ENCODE measurements at regions not wholly inside any gene's neighbourhood (a gene's known extent, or its start where the extent isn't known, plus 50 kb on each side); places are given as distances from the start of the nearest gene placed in this dataset.

DNA sequence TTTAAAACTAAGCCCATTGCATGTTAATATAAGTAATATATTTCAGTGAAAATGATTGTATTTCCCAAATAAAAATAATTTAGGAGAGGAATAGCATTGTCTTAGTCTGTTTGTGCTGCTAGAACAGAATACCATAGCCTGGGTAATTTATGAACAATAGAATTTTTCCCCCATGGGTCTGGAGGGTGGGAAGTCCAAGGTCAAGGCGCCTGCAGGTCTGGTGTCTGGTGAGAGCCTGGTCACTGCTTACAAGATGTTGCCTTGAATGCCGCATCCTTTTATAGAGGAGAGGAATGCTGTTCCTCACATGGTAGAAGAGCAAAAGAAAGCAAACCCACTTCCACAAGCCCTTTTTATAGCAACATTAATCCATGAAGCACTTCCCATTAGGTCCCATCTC is 161.3 kb upstream of the ZFHX3 start:
- TF ChIP-seq, protein P1, sequence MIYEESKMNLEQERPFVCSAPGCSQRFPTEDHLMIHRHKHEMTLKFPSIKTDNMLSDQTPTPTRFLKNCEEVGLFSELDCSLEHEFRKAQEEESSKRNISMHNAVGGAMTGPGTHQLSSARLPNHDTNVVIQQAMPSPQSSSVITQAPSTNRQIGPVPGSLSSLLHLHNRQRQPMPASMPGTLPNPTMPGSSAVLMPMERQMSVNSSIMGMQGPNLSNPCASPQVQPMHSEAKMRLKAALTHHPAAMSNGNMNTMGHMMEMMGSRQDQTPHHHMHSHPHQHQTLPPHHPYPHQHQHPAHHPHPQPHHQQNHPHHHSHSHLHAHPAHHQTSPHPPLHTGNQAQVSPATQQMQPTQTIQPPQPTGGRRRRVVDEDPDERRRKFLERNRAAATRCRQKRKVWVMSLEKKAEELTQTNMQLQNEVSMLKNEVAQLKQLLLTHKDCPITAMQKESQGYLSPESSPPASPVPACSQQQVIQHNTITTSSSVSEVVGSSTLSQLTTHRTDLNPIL (CRISPR knock-in tag; IDR thresholded peaks at IDR 0.05; ENCODE audit: low read depth): no peak
- TF ChIP-seq ISL1 (CRISPR knock-in tag; IDR thresholded peaks at IDR 0.05) (no peak), ZNF70 (CRISPR knock-in tag; IDR thresholded peaks at IDR 0.05) (no peak), TCF4 (CRISPR knock-in tag; IDR thresholded peaks at IDR 0.05; ENCODE audit: borderline replicate concordance) (no peak), ARNTL (CRISPR knock-in tag; IDR thresholded peaks at IDR 0.05; ENCODE audit: borderline replicate concordance, low read depth) (no peak), GLIS3 (CRISPR knock-in tag; IDR thresholded peaks at IDR 0.05) (no peak), OSR1 (CRISPR knock-in tag; IDR thresholded peaks at IDR 0.05) (no peak)
- TF ChIP-seq, protein P2, sequence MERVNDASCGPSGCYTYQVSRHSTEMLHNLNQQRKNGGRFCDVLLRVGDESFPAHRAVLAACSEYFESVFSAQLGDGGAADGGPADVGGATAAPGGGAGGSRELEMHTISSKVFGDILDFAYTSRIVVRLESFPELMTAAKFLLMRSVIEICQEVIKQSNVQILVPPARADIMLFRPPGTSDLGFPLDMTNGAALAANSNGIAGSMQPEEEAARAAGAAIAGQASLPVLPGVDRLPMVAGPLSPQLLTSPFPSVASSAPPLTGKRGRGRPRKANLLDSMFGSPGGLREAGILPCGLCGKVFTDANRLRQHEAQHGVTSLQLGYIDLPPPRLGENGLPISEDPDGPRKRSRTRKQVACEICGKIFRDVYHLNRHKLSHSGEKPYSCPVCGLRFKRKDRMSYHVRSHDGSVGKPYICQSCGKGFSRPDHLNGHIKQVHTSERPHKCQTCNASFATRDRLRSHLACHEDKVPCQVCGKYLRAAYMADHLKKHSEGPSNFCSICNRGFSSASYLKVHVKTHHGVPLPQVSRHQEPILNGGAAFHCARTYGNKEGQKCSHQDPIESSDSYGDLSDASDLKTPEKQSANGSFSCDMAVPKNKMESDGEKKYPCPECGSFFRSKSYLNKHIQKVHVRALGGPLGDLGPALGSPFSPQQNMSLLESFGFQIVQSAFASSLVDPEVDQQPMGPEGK (CRISPR knock-in tag; IDR thresholded peaks at IDR 0.05; ENCODE audit: borderline replicate concordance): no peak
- TF ChIP-seq, protein P3, sequence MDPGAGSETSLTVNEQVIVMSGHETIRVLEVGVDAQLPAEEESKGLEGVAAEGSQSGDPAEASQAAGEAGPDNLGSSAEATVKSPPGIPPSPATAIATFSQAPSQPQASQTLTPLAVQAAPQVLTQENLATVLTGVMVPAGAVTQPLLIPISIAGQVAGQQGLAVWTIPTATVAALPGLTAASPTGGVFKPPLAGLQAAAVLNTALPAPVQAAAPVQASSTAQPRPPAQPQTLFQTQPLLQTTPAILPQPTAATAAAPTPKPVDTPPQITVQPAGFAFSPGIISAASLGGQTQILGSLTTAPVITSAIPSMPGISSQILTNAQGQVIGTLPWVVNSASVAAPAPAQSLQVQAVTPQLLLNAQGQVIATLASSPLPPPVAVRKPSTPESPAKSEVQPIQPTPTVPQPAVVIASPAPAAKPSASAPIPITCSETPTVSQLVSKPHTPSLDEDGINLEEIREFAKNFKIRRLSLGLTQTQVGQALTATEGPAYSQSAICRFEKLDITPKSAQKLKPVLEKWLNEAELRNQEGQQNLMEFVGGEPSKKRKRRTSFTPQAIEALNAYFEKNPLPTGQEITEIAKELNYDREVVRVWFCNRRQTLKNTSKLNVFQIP (CRISPR knock-in tag; IDR thresholded peaks at IDR 0.05; ENCODE audit: borderline replicate concordance, low read depth): no peak
- TF ChIP-seq, protein P4, sequence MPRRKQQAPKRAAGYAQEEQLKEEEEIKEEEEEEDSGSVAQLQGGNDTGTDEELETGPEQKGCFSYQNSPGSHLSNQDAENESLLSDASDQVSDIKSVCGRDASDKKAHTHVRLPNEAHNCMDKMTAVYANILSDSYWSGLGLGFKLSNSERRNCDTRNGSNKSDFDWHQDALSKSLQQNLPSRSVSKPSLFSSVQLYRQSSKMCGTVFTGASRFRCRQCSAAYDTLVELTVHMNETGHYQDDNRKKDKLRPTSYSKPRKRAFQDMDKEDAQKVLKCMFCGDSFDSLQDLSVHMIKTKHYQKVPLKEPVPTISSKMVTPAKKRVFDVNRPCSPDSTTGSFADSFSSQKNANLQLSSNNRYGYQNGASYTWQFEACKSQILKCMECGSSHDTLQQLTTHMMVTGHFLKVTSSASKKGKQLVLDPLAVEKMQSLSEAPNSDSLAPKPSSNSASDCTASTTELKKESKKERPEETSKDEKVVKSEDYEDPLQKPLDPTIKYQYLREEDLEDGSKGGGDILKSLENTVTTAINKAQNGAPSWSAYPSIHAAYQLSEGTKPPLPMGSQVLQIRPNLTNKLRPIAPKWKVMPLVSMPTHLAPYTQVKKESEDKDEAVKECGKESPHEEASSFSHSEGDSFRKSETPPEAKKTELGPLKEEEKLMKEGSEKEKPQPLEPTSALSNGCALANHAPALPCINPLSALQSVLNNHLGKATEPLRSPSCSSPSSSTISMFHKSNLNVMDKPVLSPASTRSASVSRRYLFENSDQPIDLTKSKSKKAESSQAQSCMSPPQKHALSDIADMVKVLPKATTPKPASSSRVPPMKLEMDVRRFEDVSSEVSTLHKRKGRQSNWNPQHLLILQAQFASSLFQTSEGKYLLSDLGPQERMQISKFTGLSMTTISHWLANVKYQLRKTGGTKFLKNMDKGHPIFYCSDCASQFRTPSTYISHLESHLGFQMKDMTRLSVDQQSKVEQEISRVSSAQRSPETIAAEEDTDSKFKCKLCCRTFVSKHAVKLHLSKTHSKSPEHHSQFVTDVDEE (CRISPR knock-in tag; IDR thresholded peaks at IDR 0.05): no peak

Measured in SK-N-SH treated with all-trans-retinoic acid at 6 μM for 48 hours (cell line).